HG03432 (cell line): ENCODE measurements at regions not wholly inside any gene's neighbourhood (a gene's known extent, or its start where the extent isn't known, plus 50 kb on each side); places are given as distances from the start of the nearest gene placed in this dataset.
A peak's percentile ranks its signal among the peaks of the same experiment; 100 is the strongest.
"Not testable (repeated sequence)": the region's sequence is repeated elsewhere in the genome, so short reads cannot be mapped to it uniquely, and the experiment has no call there.

Experiments
- ATAC-seq: cut with Tn5 transposase; IDR thresholded peaks from one replicate; pipeline ENCODE4 v1.9.1; 2021; ENCODE audit warnings: mild to moderate bottlenecking, moderate library complexity; ENCODE audit not compliant: unreplicated experiment

GRCh38 chr16:75971334-75971733 lies 245.0 kb upstream of the CPHXL start:
- ATAC-seq, result no peak

DNA sequence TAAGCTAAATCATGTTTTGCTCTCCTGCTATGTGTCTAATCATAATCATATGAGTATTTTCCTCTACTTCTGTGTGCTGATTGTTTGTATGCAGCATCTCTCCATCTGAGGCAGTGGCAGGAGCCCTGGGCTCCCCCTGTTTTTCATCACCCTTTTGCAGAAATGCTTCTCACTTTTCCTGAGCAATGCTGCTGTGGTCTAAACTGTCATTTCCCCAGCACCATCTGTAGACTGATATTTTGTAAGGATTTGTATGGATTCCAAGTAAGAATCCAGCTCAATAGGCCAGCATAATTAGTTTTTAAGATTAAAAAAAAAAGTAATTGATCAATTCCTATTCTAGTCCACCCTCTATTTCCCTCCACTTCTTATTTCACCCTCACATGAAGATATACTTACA lies 257.0 kb upstream of the CPHXL start:
- ATAC-seq, result no peak

DNA sequence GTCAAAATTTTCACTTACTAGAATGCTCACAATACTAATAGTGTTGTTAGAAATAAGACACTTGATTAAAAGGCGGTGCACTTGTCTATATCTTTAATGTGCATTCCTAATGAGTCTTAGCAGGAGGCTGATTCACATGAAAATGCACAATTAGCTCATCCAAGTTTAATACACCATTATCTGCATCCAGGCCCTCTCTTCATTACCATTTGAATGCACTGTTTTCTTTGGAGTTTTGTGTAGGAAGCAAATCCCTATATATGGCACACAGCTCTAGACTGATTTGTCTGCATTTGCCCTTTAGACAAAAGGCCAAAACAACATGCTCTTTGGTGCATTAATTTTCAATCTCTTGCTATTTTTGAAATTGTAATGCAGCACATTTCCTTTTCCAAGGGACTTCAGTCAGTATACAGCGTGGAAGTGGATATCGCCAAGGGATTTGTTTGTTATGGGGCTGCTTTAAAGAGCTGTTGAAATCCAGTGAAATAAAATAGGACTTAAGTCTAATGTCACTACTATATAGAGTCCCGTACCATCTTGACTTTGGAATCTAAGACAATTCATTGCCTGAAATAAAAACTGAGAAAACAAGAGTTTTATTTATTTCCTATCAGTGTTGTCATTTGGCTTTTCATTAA lies 257.6 kb upstream of the CPHXL start:
- no peak for ATAC-seq

- no peak for ATAC-seq
These were observed 261.0 kb upstream of the CPHXL start for GRCh38 chr16:75987323-75987722.

DNA sequence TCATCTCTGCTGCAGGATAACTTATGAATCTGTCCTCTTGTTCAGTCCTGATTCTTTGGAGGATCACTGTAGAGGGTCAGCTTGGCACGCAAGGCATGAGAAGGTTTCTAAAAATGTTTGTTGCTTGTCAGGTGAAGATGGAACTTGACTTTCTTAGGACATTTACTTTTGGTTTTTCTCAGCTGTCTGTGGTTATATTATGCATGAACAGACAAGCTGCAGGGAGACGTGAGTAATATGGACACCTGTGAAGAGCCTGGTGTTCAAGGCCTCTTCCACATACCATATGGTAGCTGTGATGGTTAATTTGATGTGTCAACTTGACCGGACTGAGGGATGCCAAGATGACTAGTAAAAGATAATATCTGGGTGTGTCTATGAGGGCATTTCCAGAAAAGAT lies 270.2 kb upstream of the CPHXL start:
- ATAC-seq, result peak; percentile 53

DNA sequence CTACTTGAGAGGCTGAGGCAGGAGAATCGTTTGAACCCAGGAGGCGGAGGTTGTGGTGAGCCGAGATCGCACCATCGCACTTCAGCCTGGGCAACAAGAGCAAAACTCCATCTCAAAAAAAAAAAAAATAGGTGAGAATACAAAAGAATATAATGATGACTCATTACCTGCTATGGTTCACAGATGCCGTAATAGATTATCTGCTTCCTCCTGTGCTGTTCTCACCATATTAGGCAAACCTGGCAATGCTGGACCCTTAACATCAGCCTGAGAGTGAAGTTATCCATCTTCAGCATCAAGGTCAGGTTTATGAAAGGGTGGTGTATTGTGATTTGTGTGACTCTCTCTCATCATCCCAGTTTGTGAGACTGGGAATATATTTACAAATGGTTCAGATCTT lies 271.3 kb upstream of the CPHXL start:
- ATAC-seq, result no peak

- no peak for ATAC-seq
These were observed 269.6 kb upstream of the CNTNAP4 start for GRCh38 chr16:76007645-76008044.

GRCh38 chr16:76023835-76024234 lies 253.4 kb upstream of the CNTNAP4 start:
- ATAC-seq, result no peak

- ATAC-seq, result no peak
These were observed 241.5 kb upstream of the CNTNAP4 start for GRCh38 chr16:76035689-76036088.

DNA sequence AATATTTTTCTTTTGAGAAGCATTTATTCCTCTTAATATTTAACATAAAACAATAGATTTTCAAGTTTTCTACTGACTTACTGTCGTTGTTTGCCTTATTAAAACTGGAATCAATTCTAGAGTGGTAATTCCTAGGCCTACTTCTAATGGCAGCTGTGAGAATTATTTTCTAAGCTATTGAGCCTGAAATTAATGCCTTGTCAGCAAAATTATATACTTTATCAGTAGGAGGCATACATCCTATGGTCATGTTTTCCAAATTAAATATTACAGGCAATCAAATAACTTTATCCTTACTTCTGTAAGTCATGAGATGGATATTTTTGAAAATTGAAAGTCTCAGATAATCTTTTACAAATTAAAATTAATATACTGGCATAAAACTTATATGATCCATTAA lies 239.1 kb upstream of the CNTNAP4 start:
- no peak for ATAC-seq

DNA sequence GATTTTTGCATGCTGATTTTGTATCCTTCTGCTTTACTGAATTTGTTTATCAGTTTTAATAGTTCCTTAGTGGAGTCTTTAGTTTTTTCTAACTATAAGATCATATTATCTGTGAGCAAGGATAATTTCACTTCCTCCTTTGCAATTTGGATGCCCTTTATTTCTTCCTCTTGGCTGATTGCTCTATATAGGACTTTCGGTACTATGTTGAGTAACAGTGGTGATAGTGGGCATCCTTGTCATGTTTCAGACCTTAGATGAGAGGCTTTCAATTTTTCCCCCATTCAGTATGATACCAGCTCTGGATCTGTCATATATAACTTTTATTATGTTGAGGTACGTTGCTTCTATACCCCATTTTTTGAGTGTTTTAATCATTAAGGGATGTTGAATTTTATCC lies 224.5 kb upstream of the CNTNAP4 start:
- no peak for ATAC-seq

DNA sequence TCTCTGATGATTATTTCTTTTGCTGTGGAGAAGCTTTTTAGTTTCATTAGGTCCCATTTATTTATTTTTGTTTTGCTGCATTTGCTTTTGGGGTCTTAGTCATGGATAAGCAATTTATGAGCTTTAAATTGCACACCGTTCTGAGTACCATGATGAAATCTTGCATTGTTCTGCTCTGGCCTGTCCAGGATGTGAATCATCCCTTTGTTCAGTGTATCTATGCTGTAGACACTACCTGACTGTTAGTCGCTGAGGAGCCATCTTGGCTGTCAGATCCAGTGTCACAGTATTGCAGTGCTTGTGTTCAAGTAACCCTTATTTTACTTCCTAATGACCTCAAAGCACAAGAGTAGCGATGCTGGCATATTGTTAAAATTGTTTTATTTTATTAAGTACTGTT lies 218.0 kb upstream of the CNTNAP4 start:
- no peak for ATAC-seq

GRCh38 chr16:76059701-76060100 lies 217.5 kb upstream of the CNTNAP4 start:
- no peak for ATAC-seq

GRCh38 chr16:76071690-76072089 lies 205.5 kb upstream of the CNTNAP4 start:
- no peak for ATAC-seq

DNA sequence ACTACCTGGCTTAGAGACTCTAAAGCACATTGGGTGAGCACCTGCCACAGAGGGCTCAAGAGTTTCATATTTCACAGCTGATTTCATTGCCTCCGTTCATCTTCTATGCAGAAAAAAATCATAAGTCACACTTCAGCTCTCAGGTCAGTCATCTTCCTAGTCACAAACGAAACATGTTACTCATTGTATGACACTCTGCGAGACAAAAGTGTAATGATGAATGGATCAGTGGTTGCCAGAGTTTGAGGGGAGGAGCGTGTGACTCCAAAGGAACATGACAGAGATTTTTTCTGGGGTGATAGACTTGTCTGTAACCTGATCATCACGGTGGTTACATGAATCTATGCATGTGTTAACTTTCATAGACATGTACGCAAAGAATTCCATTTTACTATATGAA lies 195.2 kb upstream of the CNTNAP4 start:
- ATAC-seq, result no peak

- no peak for ATAC-seq
These were observed 170.6 kb upstream of the CNTNAP4 start for GRCh38 chr16:76106647-76107046.

- no peak for ATAC-seq
These were observed 168.7 kb upstream of the CNTNAP4 start for GRCh38 chr16:76108460-76108859.

DNA sequence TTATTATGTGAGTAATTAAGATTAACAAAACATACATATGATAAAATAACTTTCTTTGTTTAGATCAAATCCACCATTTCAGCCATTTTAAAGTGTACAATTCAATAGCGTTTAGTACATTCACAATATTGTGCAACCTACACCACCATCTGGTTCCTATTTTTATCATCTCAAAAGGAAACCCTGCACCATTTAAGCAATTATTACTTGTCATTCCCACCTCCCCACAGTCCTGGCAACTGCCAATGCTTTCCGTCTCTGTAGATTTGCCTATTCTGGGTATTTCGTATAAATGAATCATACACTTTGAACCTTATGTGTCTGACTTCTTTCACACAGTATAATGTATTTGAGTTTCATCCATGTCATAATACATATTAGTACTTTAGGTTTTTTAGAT lies 162.5 kb upstream of the CNTNAP4 start:
- no peak for ATAC-seq

- ATAC-seq, result no peak
These were observed 158.9 kb upstream of the CNTNAP4 start for GRCh38 chr16:76118344-76118743.

DNA sequence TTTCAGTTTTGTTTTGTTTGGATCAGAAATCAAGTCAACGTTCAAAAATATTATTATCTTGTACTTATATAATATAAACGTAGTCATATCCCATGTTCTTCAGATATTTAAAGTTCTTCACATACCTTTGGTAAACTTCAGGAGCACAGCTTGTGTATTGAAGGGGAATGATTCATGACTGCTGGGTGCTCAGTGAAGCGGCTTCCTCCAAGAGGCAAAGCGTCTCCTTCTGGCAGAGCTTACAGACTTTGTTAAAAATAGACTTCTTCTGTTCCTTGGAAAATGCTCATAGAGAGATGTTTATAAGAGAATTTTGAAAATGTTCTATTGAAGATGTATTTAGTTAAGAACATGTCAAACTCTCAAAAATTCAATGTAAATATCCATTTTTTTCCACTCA lies 155.6 kb upstream of the CNTNAP4 start:
- no peak for ATAC-seq

- ATAC-seq, result no peak
These were observed 153.2 kb upstream of the CNTNAP4 start for GRCh38 chr16:76123966-76124365.

- no peak for ATAC-seq
These were observed 151.3 kb upstream of the CNTNAP4 start for GRCh38 chr16:76125871-76126270.

- ATAC-seq, result not testable (repeated sequence)
These were observed 139.1 kb upstream of the CNTNAP4 start for GRCh38 chr16:76138056-76138455.
